SU-DHL-6 (cell line): ENCODE measurements at regions not wholly inside any gene's neighbourhood (a gene's known extent, or its start where the extent isn't known, plus 50 kb on each side); places are given as distances from the start of the nearest gene placed in this dataset.

Experiments
- EZH2phosphoT487 ChIP-seq: fragments of 200-600 bp; sonication (generic), shearing (Covaris generic); conservative IDR thresholded peaks from 2 replicates; pipeline ENCODE4 v1.6.1; 2018; ENCODE audit warnings: mild to moderate bottlenecking, antibody characterized with exemption, low read length, moderate library complexity, mixed read lengths
- TF ChIP-seq, protein P1 (sequence below): fragments of 200-600 bp; sonication (generic); IDR thresholded peaks from one replicate; pipeline ENCODE4 v1.5.1; 2017; ENCODE audit warnings: antibody characterized with exemption, mild to moderate bottlenecking, low read length, moderate library complexity; ENCODE audit not compliant: insufficient read depth, poor library complexity, severe bottlenecking

DNA sequence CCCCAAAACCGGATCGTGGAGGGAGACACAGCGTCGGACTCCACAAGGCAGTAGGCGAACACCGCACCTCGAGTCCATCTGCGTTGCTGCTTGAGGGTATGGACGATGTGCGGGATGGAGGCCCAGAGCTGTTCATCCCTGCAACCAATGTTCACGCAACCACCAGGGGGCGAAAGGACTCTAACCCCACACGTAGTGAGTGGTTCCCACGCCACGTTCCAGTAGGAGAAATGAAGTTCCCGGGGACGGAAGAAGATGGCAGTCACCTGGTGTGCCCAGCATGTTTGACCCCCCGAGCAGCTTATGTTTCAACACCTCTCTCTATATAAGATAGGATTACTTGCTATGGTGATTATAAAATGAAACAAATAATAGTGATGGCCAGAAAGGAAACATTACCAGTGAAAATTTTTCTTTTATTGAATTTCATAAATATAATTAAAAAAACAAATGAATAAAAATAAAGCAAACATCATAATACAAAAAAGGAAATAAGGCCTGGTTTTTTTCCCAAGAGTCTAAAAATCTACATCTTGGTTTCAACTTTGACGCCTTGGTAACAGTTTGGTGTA lies 184.3 kb downstream of the SH3BP4 start:
- no peak for TF ChIP-seq EZH2phosphoT487
- TF ChIP-seq, protein P1, sequence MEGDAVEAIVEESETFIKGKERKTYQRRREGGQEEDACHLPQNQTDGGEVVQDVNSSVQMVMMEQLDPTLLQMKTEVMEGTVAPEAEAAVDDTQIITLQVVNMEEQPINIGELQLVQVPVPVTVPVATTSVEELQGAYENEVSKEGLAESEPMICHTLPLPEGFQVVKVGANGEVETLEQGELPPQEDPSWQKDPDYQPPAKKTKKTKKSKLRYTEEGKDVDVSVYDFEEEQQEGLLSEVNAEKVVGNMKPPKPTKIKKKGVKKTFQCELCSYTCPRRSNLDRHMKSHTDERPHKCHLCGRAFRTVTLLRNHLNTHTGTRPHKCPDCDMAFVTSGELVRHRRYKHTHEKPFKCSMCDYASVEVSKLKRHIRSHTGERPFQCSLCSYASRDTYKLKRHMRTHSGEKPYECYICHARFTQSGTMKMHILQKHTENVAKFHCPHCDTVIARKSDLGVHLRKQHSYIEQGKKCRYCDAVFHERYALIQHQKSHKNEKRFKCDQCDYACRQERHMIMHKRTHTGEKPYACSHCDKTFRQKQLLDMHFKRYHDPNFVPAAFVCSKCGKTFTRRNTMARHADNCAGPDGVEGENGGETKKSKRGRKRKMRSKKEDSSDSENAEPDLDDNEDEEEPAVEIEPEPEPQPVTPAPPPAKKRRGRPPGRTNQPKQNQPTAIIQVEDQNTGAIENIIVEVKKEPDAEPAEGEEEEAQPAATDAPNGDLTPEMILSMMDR, result peak; percentile 36
